NOMO-1 (cell line): ENCODE measurements at regions not wholly inside any gene's neighbourhood (a gene's known extent, or its start where the extent isn't known, plus 50 kb on each side); places are given as distances from the start of the nearest gene placed in this dataset.

Experiments used
- DNase-seq, 2 experiments: peaks; one replicate each; lab custom pipeline; 2025; ENCODE audit not compliant: unreplicated experiment in 2 of 2; lab: John Stamatoyannopoulos, UW

DNA sequence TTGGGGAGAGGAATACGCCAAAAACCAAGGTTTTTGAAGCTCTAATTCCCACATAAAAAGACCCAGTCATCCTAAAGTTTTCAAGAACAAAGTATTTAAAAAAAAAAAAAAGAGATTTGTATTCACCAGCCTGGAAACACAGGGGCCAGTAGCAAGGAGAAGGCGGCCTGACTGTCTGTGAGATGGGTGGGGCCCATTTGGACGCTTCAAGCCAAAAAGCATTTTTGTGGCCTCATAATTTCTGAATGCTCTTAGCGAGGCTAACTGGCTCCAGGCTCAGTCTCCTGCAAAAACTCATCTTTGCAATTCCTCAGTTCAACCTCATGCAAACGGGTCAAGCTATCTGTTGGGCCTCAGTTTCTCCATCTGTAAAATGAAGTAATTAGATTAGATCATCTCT, 514.1 kb downstream of the MED13L start:
- no peak for DNase-seq

DNA sequence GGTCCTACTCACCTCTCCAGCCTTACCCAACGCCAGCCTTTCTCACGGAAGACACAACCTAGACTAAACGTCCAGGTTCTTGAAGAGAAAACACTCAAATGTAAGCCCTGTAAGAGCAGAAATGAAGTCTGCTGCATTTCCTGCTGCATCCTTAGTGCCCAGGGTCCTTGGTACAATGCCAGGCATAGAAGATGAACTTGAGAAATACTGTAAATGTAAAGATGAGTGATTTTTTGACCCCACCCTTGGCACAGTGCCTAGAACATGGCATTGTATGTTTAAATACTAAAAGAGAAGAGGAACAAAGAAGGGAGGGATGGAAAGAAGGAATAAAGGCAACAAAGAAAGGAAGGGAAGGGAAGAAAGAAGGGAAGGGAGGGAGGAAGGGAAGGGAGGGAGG, 514.6 kb downstream of the MED13L start:
- no peak for DNase-seq

DNA sequence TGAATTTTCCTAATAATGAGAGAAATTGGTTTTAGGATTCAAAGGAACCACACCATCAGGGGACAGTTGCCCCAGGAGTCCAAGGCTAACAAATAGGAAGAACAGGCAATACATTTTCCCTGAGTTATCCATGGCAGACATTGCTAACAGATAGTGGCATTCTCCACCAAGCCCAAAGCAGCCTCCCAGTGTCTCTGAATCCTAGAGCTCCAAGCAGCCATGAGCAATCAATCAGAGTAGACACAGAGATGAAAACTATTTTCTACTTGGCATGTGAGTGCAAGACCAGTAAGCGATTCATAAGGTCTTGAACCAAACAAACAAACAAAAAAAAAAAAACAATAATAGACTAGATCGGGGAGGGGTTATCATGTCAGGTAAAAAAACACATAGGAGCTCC, 515.7 kb downstream of the MED13L start:
- no peak for DNase-seq

DNA sequence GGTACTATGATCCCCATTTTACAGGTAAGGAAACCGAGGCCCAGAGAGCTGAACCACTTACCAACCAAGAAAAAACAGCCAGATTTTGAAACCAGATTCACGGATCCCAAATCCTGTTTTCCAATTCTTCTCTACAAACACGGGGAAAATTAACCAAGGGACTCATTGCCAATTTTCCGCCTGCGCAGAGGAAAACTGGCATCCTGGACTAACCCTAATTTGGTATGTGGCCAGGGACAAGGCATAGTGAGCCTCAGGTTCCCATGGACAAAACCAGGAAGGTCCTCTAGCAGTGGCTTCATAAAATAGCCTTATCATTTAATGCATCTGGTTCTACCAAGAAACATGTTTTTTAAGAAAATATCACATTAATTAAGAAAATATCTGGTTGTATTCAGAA, 517.3 kb downstream of the MED13L start:
- no peak for DNase-seq

DNA sequence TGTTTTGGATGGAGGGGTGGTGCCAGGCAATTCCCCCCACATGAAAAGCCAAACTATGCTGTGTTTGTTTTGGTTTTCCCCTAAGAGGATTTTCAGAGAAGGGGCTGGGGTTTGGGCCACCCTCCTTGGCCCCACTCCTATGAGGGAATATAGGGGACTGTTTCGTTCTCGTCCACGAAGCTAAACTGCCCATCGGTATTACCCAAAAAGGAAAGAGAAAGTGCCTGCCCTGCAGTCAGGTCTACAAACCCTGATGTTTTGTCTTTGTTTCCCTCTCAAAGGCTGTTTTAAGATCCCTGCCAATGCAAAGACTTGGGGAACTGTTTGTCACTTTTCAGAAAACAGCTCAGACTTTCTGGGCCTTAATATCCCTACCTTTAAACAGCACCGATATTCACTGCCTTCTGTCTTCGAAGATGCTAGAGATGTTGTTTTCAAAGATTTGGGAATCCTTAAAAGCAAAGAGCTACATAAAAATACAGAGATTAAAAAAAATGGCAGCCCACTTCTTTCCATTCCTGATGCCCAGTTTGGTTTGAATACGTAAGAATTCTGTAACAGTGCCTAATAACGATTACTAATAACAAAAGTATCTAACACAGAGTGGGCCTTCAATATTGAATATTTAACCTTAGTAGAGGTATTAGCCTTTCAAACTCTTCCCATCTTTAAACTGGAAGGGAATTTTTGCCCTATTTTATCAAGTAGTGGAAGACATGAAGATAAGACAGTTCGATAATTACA, 518.4 kb downstream of the MED13L start:
- no peak for DNase-seq

DNA sequence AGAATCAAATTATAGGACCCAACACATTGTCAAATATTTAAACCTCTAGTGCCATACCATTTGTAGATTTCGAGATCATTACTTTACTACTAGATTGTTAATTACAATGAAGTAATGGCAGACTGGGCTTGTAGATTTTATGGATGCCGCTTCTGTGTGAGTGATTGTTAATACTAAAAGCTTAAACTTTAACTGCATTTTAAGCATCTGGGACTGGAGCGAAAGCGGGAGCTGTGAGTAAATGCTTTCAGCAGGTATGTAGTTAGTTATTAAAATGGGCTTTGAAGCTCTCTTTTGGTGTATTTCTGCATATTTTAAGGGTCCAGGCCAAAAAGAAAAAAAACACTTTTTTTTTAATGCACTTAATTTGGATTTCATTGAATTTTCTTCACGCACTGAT, 519.3 kb downstream of the MED13L start:
- DNase-seq: no peak

DNA sequence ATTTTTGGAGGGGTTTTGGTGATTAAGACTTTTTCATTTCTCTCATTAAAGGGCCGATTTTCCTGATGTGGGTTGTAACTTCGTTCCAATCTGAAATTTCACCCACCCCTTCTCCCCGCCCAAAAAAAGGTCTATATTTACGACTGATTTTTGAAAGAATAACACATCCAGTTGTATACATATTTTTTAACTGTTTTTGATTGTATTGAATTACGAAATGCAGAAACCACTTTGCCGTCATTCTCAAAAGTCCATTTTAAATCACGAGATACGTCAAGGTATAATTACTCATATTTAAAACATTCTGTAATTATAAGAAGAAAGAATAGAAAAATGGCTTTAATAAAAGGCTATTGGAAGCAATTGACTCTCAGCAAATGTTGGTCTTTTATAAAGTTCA, 520.7 kb downstream of the MED13L start:
- no peak for DNase-seq

DNA sequence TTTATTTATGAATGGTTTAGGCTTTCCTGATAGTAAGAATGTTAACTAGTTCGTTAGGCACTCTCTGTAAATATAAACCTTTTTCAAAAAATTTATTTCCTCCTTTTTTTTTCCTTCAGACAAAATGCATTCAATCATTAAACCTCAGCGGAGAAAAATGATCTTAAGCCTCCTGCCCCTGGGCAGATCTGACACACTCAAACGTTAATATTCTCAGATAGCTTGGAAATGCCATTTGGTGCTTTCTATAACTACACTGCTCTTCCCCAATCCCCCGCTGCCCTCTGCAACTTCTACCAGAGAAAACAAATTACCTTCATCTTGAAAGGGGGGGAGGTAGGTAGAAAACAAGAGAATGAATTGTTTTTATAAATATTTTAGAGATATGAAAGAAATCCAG, 521.2 kb downstream of the MED13L start:
- DNase-seq: no peak

DNA sequence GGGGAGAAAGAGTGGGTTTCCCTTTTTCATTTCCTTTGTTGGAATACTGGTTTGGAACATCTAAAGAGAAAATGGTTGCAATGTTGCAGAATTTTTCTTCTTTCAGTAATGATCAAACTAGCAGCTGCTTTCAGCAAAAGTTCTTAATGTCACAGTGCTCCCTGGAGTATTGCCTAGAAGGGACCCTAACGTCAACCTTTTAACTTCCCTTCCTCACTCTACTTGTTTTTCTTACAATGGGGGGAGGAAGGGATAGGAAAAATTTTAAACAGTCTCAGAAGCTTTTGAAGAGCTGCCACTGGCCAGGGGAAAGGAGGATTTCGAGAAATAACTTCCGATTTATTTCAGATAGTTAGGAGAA, 521.8 kb downstream of the MED13L start:
- DNase-seq: no peak

DNA sequence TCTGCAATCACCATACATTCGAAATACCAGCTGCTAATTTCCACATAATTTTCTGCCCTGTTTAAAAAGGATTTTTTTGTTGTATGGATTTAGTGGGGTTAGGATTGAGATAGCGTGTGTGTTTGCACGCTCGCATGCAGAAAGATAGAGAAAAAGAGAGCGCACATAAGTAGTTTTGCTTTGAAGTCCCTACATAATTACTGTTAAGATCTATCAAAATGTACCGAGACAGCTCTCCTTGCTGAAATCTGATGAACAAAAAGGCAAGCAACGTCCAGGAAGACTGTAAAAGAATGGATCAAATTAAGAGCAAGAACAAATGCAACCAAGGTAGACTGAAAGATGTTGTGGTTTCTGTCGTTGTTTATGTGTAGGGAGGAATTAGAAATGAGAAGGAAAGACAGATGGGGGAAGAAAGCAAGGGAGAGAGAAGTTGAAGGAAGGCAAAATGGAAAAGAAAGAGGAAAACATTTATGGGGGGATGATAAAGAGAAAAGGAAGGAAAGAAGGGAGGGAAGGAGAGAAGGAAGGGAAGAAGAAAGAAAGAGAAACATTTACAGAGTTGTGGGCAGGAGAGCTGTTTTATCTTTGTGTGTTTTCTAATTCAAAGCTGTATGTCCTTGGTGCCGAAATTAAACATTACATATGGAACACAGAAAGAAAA, 522.3 kb downstream of the MED13L start:
- DNase-seq: no peak

DNA sequence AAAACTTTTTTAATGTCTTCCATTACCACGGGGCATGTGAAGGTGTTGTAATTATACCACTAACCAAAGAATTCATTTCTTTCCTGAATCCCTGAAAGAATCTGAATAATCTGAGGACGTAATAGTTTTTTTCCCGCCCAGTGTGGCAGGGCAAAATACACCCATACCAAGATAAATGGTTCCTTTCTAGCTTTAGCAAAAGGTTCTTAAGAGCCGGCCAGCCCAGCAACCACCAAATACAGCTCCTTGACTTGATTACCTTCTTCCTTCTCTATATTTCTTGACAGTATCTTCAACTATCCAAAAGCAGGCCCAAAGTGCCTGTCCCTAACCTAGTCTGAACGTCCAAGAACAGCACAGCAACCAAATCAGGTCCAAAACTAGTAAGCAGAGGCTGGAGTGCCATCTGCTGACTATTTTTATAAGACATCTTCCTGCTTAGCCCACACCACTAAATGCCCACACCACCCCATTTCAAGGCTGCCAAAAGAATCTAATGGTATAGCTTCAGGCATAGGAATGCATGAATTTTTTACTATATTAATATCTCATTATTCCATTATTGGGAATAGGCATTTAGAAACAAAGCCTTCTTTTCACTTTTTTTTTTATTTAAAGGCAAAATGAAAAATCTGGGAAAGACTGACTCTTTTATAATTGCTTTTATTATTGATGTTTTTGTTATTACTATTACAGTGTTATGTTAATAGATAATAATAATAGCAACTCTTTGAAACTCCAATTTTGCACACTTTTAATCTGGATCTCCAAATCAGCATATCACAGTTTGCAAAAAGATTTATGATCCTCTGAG, 524.4 kb downstream of the MED13L start:
- peak; percentile 2 to 33 for DNase-seq

DNA sequence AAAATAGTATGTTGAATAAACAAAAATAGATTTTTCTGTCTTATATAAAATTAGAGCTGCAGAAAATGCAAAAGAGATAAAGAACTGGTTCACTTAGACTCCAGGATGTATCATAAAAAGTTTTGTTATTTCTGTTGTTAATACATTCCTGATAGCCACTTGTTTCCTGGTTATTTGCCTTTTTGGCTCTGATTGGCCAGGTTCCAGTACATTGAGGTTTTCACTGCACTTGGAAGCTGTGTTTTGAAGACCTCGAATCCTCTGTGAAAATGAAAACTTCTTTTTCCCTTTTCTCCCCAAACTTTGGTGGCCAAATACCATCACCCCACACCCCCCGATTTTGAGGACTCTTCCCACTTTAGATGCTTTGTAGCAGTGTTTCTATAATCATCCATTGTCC, 525.3 kb downstream of the MED13L start:
- no peak for DNase-seq

DNA sequence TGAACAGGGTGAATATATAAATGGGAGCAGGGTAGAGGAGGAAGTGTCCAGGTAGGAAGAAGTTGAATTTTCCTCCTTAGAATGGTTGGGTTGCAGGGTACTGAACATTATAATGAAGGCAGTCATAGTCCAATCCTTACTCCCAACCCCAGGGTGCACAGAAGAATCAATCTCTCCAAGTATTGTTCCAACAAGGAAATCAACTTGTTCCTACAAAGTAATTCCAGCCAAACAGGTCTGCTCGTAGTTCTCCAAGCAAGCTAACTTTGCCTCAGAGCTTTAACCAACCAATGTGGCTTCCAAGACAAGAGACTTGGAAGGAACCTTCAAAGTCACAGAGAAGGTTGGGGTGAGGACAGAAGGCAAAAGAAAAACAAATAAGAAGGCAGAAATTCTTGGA, 527.2 kb downstream of the MED13L start:
- DNase-seq: no peak

DNA sequence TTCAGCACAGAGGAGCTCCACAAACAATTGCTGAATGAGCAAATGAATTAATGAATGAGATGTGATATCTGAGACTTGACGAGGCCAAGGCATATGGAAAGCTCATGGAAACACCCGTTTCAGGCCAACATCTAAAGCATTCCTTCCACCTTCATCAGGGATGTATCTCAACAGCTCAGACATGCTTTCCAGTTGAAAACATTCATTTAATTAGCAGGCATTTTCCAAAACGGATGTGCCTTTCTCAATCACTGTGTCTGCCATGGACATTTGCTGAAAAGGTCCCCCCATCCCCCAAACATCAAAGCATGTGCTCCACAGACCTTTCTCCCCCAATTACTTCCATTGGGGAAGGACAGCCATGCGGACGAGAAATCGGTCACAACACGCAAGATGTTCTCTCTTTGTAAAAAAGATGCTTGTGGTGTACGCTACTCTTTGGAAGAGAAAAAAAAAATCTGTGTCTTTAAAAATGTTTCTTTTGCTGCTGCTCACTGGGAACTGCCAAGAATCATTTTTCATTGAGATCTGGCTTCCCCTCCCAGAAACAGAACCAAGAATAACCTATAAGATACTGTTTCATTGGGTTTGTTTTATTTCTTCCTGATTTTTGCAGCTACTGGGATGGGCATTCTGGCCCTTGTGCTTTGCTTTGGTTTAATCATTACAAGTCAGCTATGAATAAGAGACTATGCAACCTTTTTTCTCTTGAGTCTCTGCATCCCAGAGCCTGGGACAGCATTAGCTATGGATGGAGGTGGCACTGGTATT, 528.2 kb downstream of the MED13L start:
- DNase-seq: no peak

DNA sequence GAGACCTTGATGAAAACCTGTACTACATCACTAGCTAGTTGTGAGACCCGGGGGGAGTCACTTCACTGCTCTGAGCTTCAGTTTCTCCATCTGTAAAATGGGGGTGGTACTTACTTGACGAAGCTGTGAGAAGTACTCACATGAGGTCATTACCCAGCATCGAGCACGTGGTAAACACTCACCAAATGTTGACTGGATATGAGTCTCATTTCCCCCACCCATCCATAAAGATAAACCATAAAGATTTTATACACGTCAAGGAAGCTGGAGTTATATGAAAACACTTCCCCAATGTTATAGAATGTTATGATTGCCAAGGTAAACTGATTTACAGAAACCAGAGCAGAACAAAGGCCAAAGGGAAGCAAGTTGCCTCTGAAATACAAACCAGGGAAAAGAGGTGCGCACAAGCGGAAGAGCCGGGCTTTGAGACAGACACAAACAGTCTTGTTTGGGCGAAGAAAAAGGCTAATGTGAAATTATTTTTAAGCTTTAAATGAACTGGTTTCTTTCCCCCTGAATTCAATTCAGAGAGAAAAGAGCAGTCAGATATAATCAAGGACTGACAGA, 536.8 kb downstream of the MED13L start:
- DNase-seq: no peak

DNA sequence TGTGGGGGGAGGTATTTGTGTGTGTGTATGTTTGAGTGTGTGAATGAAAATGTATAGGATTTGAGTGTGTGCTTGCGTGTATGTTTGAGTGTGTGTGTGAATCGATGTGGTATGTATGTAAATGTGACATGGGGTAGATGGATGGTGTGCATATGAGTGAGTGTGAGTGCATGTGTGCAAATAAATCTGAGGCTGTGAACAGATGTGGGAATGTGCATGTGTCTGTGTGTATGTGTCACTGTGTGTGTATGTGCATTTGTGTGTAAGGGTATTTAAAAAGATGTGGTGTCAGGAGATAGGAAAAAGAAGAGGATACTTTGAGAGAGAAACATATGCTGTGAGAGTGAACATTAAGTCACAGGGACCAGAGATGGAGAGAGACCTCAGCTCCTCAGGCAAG, 539.6 kb downstream of the MED13L start:
- DNase-seq: no peak

DNA sequence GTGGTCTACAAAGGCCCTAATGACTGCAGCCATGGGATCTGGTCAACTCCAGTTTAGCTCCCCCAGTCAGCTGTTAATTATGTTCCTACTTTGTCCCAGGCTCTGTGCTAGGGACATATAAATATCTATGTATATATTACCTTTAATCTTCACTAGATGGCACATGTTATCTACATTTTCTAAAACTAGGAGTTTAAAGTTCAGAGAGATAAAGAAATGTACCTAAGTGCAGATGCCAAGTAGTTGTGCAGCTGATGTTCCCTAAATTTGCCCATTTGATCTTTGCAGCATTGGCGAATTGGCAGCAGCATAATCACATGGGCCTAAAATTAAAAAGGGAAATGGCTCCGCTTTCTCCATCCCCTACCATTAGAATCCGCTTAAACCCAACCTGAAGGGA, 541.1 kb downstream of the MED13L start:
- no peak for DNase-seq

DNA sequence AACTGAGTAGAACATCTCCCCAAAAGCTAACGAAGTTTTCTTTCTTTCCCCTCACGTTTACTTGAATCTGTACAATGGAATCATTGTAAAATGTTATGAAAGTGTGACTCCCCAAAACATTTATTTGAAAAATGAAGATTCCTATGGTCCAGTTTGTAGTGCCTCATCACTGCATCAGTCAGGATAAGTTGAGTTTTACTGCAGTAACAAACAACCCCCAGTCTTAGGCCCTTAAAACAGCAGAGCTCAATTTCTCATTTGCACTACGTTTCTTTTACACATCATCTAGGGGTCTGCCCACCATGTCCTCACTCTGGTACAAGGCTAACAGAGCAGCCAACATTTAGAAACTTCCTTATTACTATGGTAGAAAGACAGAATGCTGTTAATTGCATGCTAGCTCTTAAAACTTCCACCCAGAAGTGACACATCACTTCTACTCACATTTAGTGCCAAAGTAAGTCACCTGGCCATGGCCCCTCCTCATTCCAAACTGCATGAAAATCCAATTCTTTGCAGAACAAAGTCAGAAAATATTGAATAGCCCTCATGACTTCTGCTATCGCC, 546.4 kb downstream of the MED13L start:
- no peak for DNase-seq

DNA sequence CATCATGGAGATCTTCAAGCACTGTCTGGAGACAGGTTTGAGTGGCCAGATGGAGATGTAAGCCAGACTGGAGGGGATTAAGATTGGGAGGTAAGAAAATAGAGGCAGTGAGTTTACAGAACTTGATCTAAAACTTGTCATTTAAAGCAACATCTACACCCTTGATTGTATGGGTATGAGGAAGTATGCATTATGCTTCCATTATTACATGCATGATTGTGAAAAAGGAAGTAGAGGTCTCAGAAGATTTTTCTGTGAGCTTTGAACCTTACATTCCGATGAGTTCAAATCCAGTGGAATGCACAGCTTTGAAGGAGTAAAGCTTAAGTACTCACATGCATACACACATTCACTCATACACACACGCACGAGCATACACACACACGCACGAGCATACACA, 550.8 kb downstream of the MED13L start:
- DNase-seq: no peak

DNA sequence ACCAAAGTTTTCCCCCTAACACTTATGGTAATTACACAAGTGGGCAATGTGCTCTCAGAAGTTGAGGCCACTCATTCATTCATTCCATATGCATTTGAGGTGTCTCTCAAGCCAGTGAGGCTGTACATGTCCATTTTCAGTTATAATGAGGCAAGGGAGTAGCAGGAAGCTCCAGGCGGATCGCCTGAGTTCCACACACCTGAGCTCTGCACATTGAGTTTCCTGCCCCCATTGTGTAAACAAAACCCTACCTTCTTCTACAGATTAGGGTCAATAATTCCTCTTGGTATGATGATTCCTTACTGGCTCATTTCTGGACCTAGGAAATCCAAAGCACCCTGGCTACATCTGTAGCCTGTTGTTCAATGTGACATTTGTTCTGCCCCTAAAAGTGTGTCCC, 555.3 kb downstream of the MED13L start:
- no peak for DNase-seq

DNA sequence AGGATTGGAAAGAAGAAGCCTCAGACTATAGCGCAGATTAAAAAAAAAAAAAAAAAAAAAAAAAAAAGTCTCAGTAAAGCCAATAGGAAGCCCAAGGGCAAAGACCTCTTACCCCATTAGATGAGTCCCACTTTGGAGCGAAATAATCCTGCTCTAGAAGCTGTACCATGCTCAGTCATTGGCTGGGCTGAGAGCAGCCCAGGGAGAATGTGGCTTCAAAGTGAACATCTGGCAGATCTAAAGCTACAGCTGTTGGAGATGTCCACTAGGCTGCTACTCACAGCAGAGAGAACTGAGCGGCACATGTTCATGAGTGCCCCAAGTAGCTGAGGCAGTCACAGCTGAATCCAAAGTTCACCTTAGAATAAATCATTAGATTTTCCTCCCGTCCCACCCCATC, 560.9 kb downstream of the MED13L start:
- DNase-seq: no peak
